WTC11 (cell line): ENCODE measurements at regions not wholly inside any gene's neighbourhood (a gene's known extent, or its start where the extent isn't known, plus 50 kb on each side); places are given as distances from the start of the nearest gene placed in this dataset.

Source experiments
- ATAC-seq: fragments of 200-7000 bp; cut with Tn5 transposase; 2 replicates; pipeline ENCODE4 v1.10.0; 2021; ENCODE audit warnings: mild to moderate bottlenecking, moderate library complexity
- CTCF ChIA-PET: fragments of 300-600 bp; sonication (Branson Sonifier 250); formaldehyde crosslinking; loops from one replicate; lab custom pipeline; 2021; ENCODE audit warnings: antibody characterized with exemption; lab: Charles Lee
- POLR2A ChIA-PET: fragments of 350-600 bp; sonication (Branson Sonifier 250); formaldehyde crosslinking; loops from one replicate; lab custom pipeline; 2021; ENCODE audit warnings: antibody characterized with exemption; lab: Charles Lee
- DNase-seq: peaks from one replicate; pipeline ENCODE4 v3.0.0; 2021; ENCODE audit warnings: low spot score
- H3K27ac Mint-ChIP-seq: 2 replicates; pipeline ENCODE4 v1.8.0; 2021; ENCODE audit warnings: mixed read lengths
- H3K27me3 Mint-ChIP-seq: 2 replicates; pipeline ENCODE4 v1.8.0; 2021; ENCODE audit warnings: low read depth, mild to moderate bottlenecking, moderate library complexity, mixed read lengths
- H3K36me3 Mint-ChIP-seq: 2 replicates; pipeline ENCODE4 v1.8.0; 2021; ENCODE audit warnings: mixed read lengths
- H3K4me1 Mint-ChIP-seq: 2 replicates; pipeline ENCODE4 v1.8.0; 2022; ENCODE audit warnings: mixed read lengths
- H3K4me3 Mint-ChIP-seq: 2 replicates; pipeline ENCODE4 v1.8.0; 2021; ENCODE audit warnings: mild to moderate bottlenecking, moderate library complexity, mixed read lengths
- H3K9me3 Mint-ChIP-seq: 2 replicates; pipeline ENCODE4 v1.8.0; 2021; ENCODE audit warnings: mixed read lengths
- ESRRA ChIP-seq: sonication (generic); formaldehyde crosslinking; IDR thresholded peaks from 2 replicates; pipeline ENCODE4 v1.8.1; 2022; ENCODE audit warnings: mild to moderate bottlenecking, missing genetic modification reagents, borderline replicate concordance
- ETV6 ChIP-seq: sonication (generic); formaldehyde crosslinking; IDR thresholded peaks from 2 replicates; pipeline ENCODE4 v1.8.1; 2022; ENCODE audit warnings: mild to moderate bottlenecking, missing genetic modification reagents
- FOXP1 ChIP-seq: sonication (generic); formaldehyde crosslinking; IDR thresholded peaks from 2 replicates; pipeline ENCODE4 v1.8.0; 2022; ENCODE audit warnings: missing genetic modification reagents, mild to moderate bottlenecking, moderate library complexity, borderline replicate concordance
- HMGA2 ChIP-seq: fragments of 250-450 bp; sonication (Bioruptor Pico); IDR thresholded peaks from 2 replicates; pipeline ENCODE4 v1.4.0; 2021; ENCODE audit warnings: mild to moderate bottlenecking, moderate library complexity
- IRF2 ChIP-seq: sonication (generic); formaldehyde crosslinking; IDR thresholded peaks from 2 replicates; pipeline ENCODE4 v1.8.0; 2022; ENCODE audit warnings: low read depth, missing genetic modification reagents, borderline replicate concordance
- JAZF1 ChIP-seq: fragments of 250-450 bp; sonication (Bioruptor Pico); IDR thresholded peaks from 2 replicates; pipeline ENCODE4 v1.9.0; 2021; ENCODE audit warnings: moderate library complexity, mild to moderate bottlenecking, inconsistent platforms
- MYBL2 ChIP-seq: sonication (generic); formaldehyde crosslinking; IDR thresholded peaks from 2 replicates; pipeline ENCODE4 v1.8.1; 2023; ENCODE audit warnings: mild to moderate bottlenecking, moderate library complexity, missing genetic modification reagents
- NR1H2 ChIP-seq: sonication (generic); formaldehyde crosslinking; IDR thresholded peaks from 2 replicates; pipeline ENCODE4 v1.9.0; 2021; ENCODE audit warnings: mild to moderate bottlenecking, moderate library complexity, missing genetic modification reagents
- NR3C1 ChIP-seq: sonication (generic); formaldehyde crosslinking; conservative IDR thresholded peaks from 2 replicates; pipeline ENCODE4 v1.8.1; 2023; ENCODE audit warnings: low read depth, mild to moderate bottlenecking, missing genetic modification reagents
- SMAD3 ChIP-seq: sonication (generic); formaldehyde crosslinking; IDR thresholded peaks from 2 replicates; pipeline ENCODE4 v1.8.0; 2022; ENCODE audit warnings: missing genetic modification reagents, mild to moderate bottlenecking, borderline replicate concordance
- SP1 ChIP-seq: sonication (generic); formaldehyde crosslinking; conservative IDR thresholded peaks from 2 replicates; pipeline ENCODE4 v1.8.1; 2022; ENCODE audit warnings: missing genetic modification reagents
- TEAD1 ChIP-seq: sonication (generic); formaldehyde crosslinking; IDR thresholded peaks from 2 replicates; pipeline ENCODE4 v1.8.0; 2022; ENCODE audit warnings: mild to moderate bottlenecking, missing genetic modification reagents
- ZNF219 ChIP-seq: sonication (generic); formaldehyde crosslinking; IDR thresholded peaks from 2 replicates; pipeline ENCODE4 v1.8.0; 2023; ENCODE audit warnings: missing genetic modification reagents, mild to moderate bottlenecking, borderline replicate concordance
- ZNF232 ChIP-seq: sonication (generic); formaldehyde crosslinking; IDR thresholded peaks from 2 replicates; pipeline ENCODE4 v1.8.0; 2022; ENCODE audit warnings: mild to moderate bottlenecking, missing genetic modification reagents
- ZNF416 ChIP-seq: fragments of 250-450 bp; sonication (Bioruptor Pico); IDR thresholded peaks from 2 replicates; pipeline ENCODE4 v1.9.0; 2021; ENCODE audit warnings: mild to moderate bottlenecking, inconsistent platforms
- ZNF671 ChIP-seq: fragments of 250-450 bp; sonication (Bioruptor Pico); IDR thresholded peaks from 2 replicates; pipeline ENCODE4 v1.8.0; 2021; ENCODE audit warnings: mild to moderate bottlenecking
- TF ChIP-seq, protein P1 (sequence below): fragments of 250-450 bp; sonication (Bioruptor Pico); conservative IDR thresholded peaks from 2 replicates; pipeline ENCODE4 v1.9.0; 2021; ENCODE audit warnings: mild to moderate bottlenecking
- TF ChIP-seq, protein P2 (sequence below): fragments of 250-450 bp; sonication (Bioruptor Pico); IDR thresholded peaks from 2 replicates; pipeline ENCODE4 v1.9.0; 2021; ENCODE audit warnings: moderate library complexity, mild to moderate bottlenecking, inconsistent platforms, borderline replicate concordance
- TF ChIP-seq, protein P3 (sequence below): fragments of 250-450 bp; sonication (Bioruptor Pico); IDR thresholded peaks from 2 replicates; pipeline ENCODE4 v1.9.0; 2021; ENCODE audit warnings: mild to moderate bottlenecking
- TF ChIP-seq, protein P4 (sequence below): sonication (generic); formaldehyde crosslinking; IDR thresholded peaks from 2 replicates; pipeline ENCODE4 v1.8.0; 2022; ENCODE audit warnings: mild to moderate bottlenecking, missing genetic modification reagents
- TF ChIP-seq, protein P5 (sequence below): sonication (generic); formaldehyde crosslinking; IDR thresholded peaks from 2 replicates; pipeline ENCODE4 v1.8.0; 2023; ENCODE audit warnings: mild to moderate bottlenecking, missing genetic modification reagents
- TF ChIP-seq, protein P6 (sequence below): sonication (generic); formaldehyde crosslinking; IDR thresholded peaks from 2 replicates; pipeline ENCODE4 v1.8.1; 2022; ENCODE audit warnings: low read depth, mild to moderate bottlenecking, moderate library complexity, missing genetic modification reagents, borderline replicate concordance

DNA sequence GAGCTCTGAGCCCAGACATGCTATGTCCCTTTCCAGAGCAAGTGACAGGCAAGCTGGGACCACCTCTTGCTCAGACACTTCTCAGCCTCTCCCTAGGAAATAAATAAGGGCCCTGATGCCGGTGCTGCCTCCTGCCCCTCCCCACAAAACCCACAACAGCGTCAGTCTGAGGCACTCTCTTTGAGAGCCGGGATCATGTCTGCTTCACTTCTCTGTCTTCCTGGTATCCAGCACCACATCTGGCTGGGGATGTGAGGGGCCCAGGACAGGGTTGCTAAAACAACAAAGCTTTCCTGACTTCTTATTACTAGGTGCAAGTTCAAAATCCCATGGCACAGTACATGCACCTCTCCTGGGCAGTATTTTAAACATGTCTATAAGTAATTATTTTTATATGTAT, 103.9 kb upstream of the GLI2 start:
- DNase-seq = no peak
- no peak overlapping the region for H3K27ac Mint-ChIP-seq
- CTCF ChIA-PET = no interaction called here
- peaks cover 3% of the 10 kb centered on the region; the same call in 1 of the 2 replicates for H3K9me3 Mint-ChIP-seq
- TF ChIP-seq NR3C1 (CRISPR knock-in tag) (no peak), IRF2 (no peak), FOXP1 (CRISPR knock-in tag) (no peak), HMGA2 (no peak), SMAD3 (CRISPR knock-in tag) (no peak), ETV6 (CRISPR knock-in tag) (no peak), ZNF232 (CRISPR knock-in tag) (no peak)
- TF ChIP-seq, protein P1, sequence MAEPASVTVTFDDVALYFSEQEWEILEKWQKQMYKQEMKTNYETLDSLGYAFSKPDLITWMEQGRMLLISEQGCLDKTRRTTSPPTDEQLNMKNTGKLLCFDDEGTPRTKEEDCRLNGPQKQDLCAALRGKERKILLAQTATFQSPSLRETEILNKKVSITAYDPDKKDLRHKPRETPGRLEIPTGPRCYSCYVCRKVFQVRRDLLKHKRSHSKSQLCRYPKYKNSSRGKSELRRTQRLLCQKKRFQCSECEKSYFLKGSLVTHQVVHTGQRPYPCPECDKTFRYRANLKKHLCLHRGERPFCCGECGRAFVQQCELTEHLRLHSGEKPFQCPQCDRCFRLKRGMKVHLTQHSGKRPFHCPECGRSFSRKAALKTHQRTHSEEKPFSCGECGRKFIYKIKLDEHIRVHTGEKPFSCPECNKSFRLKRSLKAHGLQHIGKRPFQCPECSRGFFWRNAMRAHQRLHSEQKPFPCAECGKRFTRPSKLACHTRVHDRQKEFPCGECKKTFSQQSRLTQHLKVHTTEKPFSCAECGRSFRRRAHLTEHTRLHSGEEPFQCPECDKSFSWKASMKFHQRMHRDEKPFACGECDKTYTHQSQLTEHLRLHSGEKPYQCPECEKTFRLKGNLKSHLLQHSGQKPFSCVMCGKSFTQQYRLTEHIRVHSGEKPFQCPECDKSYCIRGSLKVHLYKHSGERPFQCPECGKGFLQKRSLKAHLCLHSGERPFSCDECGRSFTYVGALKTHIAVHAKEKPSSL = no peak
- TF ChIP-seq, protein P2, sequence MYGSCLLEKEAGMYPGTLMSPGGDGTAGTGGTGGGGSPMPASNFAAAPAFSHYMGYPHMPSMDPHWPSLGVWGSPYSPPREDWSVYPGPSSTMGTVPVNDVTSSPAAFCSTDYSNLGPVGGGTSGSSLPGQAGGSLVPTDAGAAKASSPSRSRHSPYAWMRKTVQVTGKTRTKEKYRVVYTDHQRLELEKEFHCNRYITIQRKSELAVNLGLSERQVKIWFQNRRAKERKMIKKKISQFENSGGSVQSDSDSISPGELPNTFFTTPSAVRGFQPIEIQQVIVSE (CRISPR knock-in tag) = no peak
- ATAC-seq = no peak
- H3K27me3 Mint-ChIP-seq = peaks cover 36% of the 10 kb centered on the region
- H3K4me3 Mint-ChIP-seq = no peak overlapping the region
- H3K4me1 Mint-ChIP-seq = no peaks in the 10 kb centered on the region
- H3K36me3 Mint-ChIP-seq = no peaks in the 10 kb centered on the region
- POLR2A ChIA-PET = no interaction called here

DNA sequence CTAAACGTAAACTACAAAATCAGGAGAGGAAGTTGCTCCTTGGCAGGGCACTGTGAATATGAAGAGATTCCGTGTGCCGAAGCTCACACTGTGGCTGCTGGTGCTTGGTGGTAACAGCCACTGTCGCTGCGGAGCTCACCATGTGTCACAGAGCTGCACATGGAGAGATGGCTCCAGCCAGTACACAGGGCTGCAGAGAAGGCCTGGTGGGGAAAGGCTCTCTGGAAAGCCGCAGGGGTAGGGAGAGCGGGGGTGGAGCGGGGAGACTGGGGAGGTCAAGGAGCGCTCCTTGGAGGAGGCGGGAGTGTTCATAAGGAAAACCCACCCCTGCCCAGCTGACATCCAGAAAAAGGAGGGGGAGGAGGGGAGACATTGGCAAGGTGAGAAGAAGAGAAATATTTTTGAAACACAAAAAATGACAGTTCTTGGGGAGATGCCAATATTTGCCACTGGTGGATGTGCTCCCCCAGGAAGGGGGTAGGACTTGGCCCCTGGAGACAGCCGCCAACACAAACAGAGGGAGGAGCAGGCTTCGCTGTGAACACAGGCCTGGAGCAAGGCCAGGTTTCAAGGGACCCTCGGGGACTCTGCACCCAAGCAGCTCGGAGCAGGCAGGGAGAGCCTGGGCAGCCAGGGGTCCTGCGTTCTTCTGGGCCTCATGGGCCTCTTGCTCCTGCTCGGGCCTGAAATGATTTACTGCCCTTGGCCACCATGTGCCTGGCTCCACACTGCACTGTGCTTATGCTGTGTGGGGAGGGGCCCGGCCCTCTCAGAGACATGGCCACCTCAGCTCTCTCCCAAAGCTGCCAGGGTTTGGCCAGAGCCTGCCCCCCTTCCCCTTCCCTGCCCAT, 102.6 kb upstream of the GLI2 start:
- ChIA-PET CTCF (interaction anchor here (1.0 to 1.2 kb wide), 2 partner anchors 63 to 80 kb away, joined by 3 read pairs; no protein-coding TSS in a partner anchor), POLR2A (no interaction called here)
- Mint-ChIP-seq H3K36me3 (no peaks in the 10 kb centered on the region), H3K4me1 (no peaks in the 10 kb centered on the region), H3K27me3 (peaks cover 29% of the 10 kb centered on the region), H3K27ac (no peak overlapping the region), H3K9me3 (peaks cover 3% of the 10 kb centered on the region; the same call in 1 of the 2 replicates), H3K4me3 (no peak overlapping the region)
- DNase-seq = no peak
- ATAC-seq = peak; percentile 41
- TF ChIP-seq ZNF219 (CRISPR knock-in tag) (no peak), TEAD1 (CRISPR knock-in tag) (no peak), SP1 (CRISPR knock-in tag) (no peak), NR1H2 (CRISPR knock-in tag) (no peak), NR3C1 (CRISPR knock-in tag) (no peak), JAZF1 (no peak)
- TF ChIP-seq, protein P3, sequence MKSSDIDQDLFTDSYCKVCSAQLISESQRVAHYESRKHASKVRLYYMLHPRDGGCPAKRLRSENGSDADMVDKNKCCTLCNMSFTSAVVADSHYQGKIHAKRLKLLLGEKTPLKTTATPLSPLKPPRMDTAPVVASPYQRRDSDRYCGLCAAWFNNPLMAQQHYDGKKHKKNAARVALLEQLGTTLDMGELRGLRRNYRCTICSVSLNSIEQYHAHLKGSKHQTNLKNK (CRISPR knock-in tag) = no peak

DNA sequence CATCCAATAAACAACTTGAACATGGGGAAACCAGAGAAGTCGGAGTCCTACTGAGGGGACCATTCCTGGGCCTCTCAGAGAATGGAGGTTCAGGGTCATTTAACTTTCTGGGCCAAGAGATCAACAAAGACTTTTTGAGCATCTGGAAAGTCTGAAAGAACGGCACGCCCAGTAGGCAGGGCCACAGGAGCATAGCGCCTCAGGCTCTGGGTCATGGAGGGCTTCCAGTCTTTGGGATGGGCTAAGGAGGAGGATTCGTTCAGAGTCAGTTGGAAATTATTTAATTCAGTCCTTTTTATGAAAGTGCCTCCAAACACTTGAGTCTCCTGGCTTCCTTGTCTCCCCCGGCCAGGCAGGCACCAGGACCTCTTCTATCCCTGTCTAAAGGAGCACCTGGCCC, 101.1 kb upstream of the GLI2 start:
- no peaks in the 10 kb centered on the region for H3K4me1 Mint-ChIP-seq
- no peak overlapping the region for H3K4me3 Mint-ChIP-seq
- H3K27me3 Mint-ChIP-seq = peaks cover 28% of the 10 kb centered on the region
- no peak overlapping the region for H3K27ac Mint-ChIP-seq
- no peaks in the 10 kb centered on the region for H3K9me3 Mint-ChIP-seq
- H3K36me3 Mint-ChIP-seq = no peaks in the 10 kb centered on the region
- POLR2A ChIA-PET = no interaction called here
- DNase-seq = no peak
- CTCF ChIA-PET = interaction anchor here (1.0 to 1.2 kb wide), 2 partner anchors 61 to 81 kb away, joined by 3 read pairs; no protein-coding TSS in a partner anchor
- ATAC-seq = no peak
- TF ChIP-seq, protein P4, sequence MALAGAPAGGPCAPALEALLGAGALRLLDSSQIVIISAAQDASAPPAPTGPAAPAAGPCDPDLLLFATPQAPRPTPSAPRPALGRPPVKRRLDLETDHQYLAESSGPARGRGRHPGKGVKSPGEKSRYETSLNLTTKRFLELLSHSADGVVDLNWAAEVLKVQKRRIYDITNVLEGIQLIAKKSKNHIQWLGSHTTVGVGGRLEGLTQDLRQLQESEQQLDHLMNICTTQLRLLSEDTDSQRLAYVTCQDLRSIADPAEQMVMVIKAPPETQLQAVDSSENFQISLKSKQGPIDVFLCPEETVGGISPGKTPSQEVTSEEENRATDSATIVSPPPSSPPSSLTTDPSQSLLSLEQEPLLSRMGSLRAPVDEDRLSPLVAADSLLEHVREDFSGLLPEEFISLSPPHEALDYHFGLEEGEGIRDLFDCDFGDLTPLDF = no peak
- no peak for TF ChIP-seq MYBL2 (CRISPR knock-in tag)
- TF ChIP-seq, protein P2 (CRISPR knock-in tag) = no peak
- TF ChIP-seq FOXP1 (CRISPR knock-in tag) = no peak
- TF ChIP-seq, protein P5, sequence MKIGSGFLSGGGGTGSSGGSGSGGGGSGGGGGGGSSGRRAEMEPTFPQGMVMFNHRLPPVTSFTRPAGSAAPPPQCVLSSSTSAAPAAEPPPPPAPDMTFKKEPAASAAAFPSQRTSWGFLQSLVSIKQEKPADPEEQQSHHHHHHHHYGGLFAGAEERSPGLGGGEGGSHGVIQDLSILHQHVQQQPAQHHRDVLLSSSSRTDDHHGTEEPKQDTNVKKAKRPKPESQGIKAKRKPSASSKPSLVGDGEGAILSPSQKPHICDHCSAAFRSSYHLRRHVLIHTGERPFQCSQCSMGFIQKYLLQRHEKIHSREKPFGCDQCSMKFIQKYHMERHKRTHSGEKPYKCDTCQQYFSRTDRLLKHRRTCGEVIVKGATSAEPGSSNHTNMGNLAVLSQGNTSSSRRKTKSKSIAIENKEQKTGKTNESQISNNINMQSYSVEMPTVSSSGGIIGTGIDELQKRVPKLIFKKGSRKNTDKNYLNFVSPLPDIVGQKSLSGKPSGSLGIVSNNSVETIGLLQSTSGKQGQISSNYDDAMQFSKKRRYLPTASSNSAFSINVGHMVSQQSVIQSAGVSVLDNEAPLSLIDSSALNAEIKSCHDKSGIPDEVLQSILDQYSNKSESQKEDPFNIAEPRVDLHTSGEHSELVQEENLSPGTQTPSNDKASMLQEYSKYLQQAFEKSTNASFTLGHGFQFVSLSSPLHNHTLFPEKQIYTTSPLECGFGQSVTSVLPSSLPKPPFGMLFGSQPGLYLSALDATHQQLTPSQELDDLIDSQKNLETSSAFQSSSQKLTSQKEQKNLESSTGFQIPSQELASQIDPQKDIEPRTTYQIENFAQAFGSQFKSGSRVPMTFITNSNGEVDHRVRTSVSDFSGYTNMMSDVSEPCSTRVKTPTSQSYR = no peak
- no peak for TF ChIP-seq ESRRA
- no peak for TF ChIP-seq ZNF416 (CRISPR knock-in tag)
- no peak for TF ChIP-seq ETV6 (CRISPR knock-in tag)
- no peak for TF ChIP-seq JAZF1
- TF ChIP-seq, protein P6, sequence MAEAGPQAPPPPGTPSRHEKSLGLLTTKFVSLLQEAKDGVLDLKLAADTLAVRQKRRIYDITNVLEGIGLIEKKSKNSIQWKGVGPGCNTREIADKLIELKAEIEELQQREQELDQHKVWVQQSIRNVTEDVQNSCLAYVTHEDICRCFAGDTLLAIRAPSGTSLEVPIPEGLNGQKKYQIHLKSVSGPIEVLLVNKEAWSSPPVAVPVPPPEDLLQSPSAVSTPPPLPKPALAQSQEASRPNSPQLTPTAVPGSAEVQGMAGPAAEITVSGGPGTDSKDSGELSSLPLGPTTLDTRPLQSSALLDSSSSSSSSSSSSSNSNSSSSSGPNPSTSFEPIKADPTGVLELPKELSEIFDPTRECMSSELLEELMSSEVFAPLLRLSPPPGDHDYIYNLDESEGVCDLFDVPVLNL (CRISPR knock-in tag) = no peak
- TF ChIP-seq ZNF671 (CRISPR knock-in tag) = no peak
